GM12878 (cell line): ENCODE measurements at regions not wholly inside any gene's neighbourhood (a gene's known extent, or its start where the extent isn't known, plus 50 kb on each side); places are given as distances from the start of the nearest gene placed in this dataset.

Experiments used
- ATAC-seq: fragments of 200-7000 bp; cut with Tn5 transposase; 3 replicates; pipeline ENCODE4 v1.9.1; 2020; ENCODE audit warnings: mild to moderate bottlenecking, moderate library complexity
- BruUV-seq: library from RNA; stranded (reverse); fragments of 400-500 nt; replicated peaks from 2 replicates; lab custom pipeline; 2021; lab: Mats Ljungman, UMichigan
- CTCF ChIA-PET: fragments of 300-600 bp; sonication (Branson Sonifier 250); formaldehyde crosslinking; extraction: SDS; loops from one replicate; lab custom pipeline; 2021; ENCODE audit warnings: inconsistent platforms; lab: Yijun Ruan, JAX
- POLR2A ChIA-PET: fragments of 350-600 bp; formaldehyde crosslinking; extraction: SDS; loops from one replicate; lab custom pipeline; 2021; ENCODE audit warnings: inconsistent platforms; lab: Charles Lee
- RAD21 ChIA-PET: fragments of 300-600 bp; sonication (Branson Sonifier 250); formaldehyde crosslinking; loops from one replicate; lab custom pipeline; 2023; ENCODE audit warnings: antibody characterized with exemption; ENCODE audit not compliant: unreplicated experiment; lab: Charles Lee
- SMC1A ChIA-PET: fragments of 300-600 bp; sonication (Branson Sonifier 250); formaldehyde crosslinking; loops from one replicate; lab custom pipeline; 2023; ENCODE audit not compliant: unreplicated experiment, uncharacterized antibody; lab: Charles Lee
- DNase-seq: peaks from one replicate; pipeline ENCODE4 v3.0.0-alpha.2; 2011; ENCODE audit warnings: low read depth, low spot score
- FAIRE-seq: peaks from 3 replicates; lab custom pipeline; 2011; peaks lifted over from hg19 to GRCh38; lab: Jason Lieb, UNC
- H2AFZ ChIP-seq: 2 replicates; pipeline ENCODE4 v1.6.0; 2011; ENCODE audit warnings: low read depth, low read length, control low read depth; ENCODE audit not compliant: control insufficient read depth
- H3K27ac ChIP-seq: 2 replicates; pipeline ENCODE4 v1.5.1; 2011; ENCODE audit warnings: control low read depth; ENCODE audit not compliant: control insufficient read depth, insufficient read depth
- H3K27me3 ChIP-seq, 2 experiments: replicated peaks in 1 of 2; 2 replicates each; pipeline versions ENCODE4 v1.6.0 to v1.6.1; 2011; ENCODE audit warnings: low read length in 1 of 2; ENCODE audit not compliant: control insufficient read depth in 2 of 2, insufficient read depth in 2 of 2
- H3K36me3 ChIP-seq, 2 experiments: 2 replicates each; pipeline ENCODE4 v1.5.1; 2011; ENCODE audit warnings: low read length in 1 of 2; ENCODE audit not compliant: control insufficient read depth in 2 of 2, insufficient read depth in 2 of 2
- H3K4me1 ChIP-seq: 2 replicates; pipeline ENCODE4 v1.6.1; 2011; ENCODE audit warnings: mild to moderate bottlenecking, low read length, moderate library complexity, mixed read lengths; ENCODE audit not compliant: control insufficient read depth, insufficient read depth
- H3K4me2 ChIP-seq: 2 replicates; pipeline ENCODE4 v1.6.0; 2011; ENCODE audit warnings: control low read depth; ENCODE audit not compliant: control insufficient read depth, insufficient read depth
- H3K4me3 ChIP-seq: fragments of 200-600 bp; sonication (generic); 2 replicates; pipeline ENCODE4 v1.5.1; 2016
- H3K79me2 ChIP-seq: 2 replicates; pipeline ENCODE4 v1.6.0; 2011; ENCODE audit warnings: low read length; ENCODE audit not compliant: control insufficient read depth, insufficient read depth
- H3K9ac ChIP-seq: 2 replicates; pipeline ENCODE4 v1.8.0; 2011; ENCODE audit warnings: low read length, control low read depth, mixed read lengths; ENCODE audit not compliant: control insufficient read depth, insufficient read depth
- H3K9me3 ChIP-seq: replicated peaks from 3 replicates; pipeline ENCODE4 v1.5.1; 2011; ENCODE audit warnings: mild to moderate bottlenecking, low read length; ENCODE audit not compliant: control insufficient read depth, insufficient read depth
- H4K20me1 ChIP-seq: 2 replicates; pipeline ENCODE4 v1.6.0; 2011; ENCODE audit not compliant: control insufficient read depth, insufficient read depth
- CEBPB ChIP-seq, 2 experiments: fragments of 150-350 bp in 1 of 2; IDR thresholded peaks; 2 replicates each; pipeline ENCODE4 v1.6.1; 2012 to 2014; ENCODE audit warnings: low read depth in 2 of 2, low read length in 2 of 2, borderline replicate concordance in 1 of 2, inconsistent platforms in 1 of 2
- CUX1 ChIP-seq: IDR thresholded peaks from 2 replicates; pipeline ENCODE4 v1.6.1; 2012; ENCODE audit warnings: improper control_type of control experiment, low read depth, low read length; ENCODE audit not compliant: insufficient replicate concordance
- E4F1 ChIP-seq: fragments of 450-650 bp; IDR thresholded peaks from 2 replicates; pipeline ENCODE4 v1.6.1; 2018; ENCODE audit warnings: borderline replicate concordance, mild to moderate bottlenecking; ENCODE audit not compliant: partially characterized antibody
- EGR1 ChIP-seq, 2 experiments: IDR thresholded peaks; 1 replicate in 1 of 2; 2 replicates in 1 of 2; pipeline ENCODE4 v1.6.1; 2011 to 2012; ENCODE audit warnings: low read depth in 2 of 2, low read length in 2 of 2, borderline replicate concordance in 1 of 2, mild to moderate bottlenecking in 1 of 2, moderate library complexity in 1 of 2
- HSF1 ChIP-seq: fragments of 150-350 bp; IDR thresholded peaks from 2 replicates; pipeline ENCODE4 v1.6.1; 2014; ENCODE audit warnings: mild to moderate bottlenecking, low read depth, low read length
- IRF4 ChIP-seq: IDR thresholded peaks from 2 replicates; pipeline ENCODE4 v1.6.1; 2011; ENCODE audit warnings: low read depth, low read length
- MXI1 ChIP-seq: fragments of 150-350 bp; IDR thresholded peaks from 2 replicates; pipeline ENCODE4 v1.6.1; 2011; ENCODE audit warnings: low read depth, mild to moderate bottlenecking, inconsistent platforms, low read length, improper control_type of control experiment
- POLR2AphosphoS2 ChIP-seq: IDR thresholded peaks from 2 replicates; pipeline ENCODE4 v1.6.1; 2011; ENCODE audit warnings: low read depth, mild to moderate bottlenecking, low read length, improper control_type of control experiment, moderate library complexity
- RELA ChIP-seq: fragments of 450-650 bp; IDR thresholded peaks from 2 replicates; pipeline ENCODE4 v1.8.0; 2014; ENCODE audit warnings: borderline replicate concordance; ENCODE audit not compliant: partially characterized antibody
- SMAD1 ChIP-seq: fragments of 450-650 bp; IDR thresholded peaks from 2 replicates; pipeline ENCODE4 v1.6.1; 2018; ENCODE audit warnings: mild to moderate bottlenecking, low read depth; ENCODE audit not compliant: partially characterized antibody
- SREBF1 ChIP-seq: IDR thresholded peaks from 2 replicates; pipeline ENCODE4 v1.6.1; 2012; ENCODE audit warnings: mild to moderate bottlenecking, low read length
- SRF ChIP-seq, 2 experiments: IDR thresholded peaks; 2 replicates each; pipeline ENCODE4 v1.6.1; 2011; ENCODE audit warnings: low read depth in 2 of 2, low read length in 2 of 2, mild to moderate bottlenecking in 1 of 2, moderate library complexity in 1 of 2
- ZSCAN29 ChIP-seq: fragments of 450-650 bp; IDR thresholded peaks from 2 replicates; pipeline ENCODE4 v1.6.1; 2017; ENCODE audit warnings: mild to moderate bottlenecking, moderate library complexity
- WGBS: methylation state at CpG from one replicate; pipeline ENCODE4 v1.1.6; 2016; ENCODE audit warnings: low lambda C conversion rate; ENCODE audit not compliant: insufficient replicate concordance, insufficient coverage; ENCODE audit errors: missing lambda C conversion rate; 5-methylcytosine and 5-hydroxymethylcytosine counted together
- in situ Hi-C: fragments of 300-500 bp; cut with MboI; formaldehyde crosslinking; loops from 9 replicates; pipeline ENCODE4 v1.14.3; 2018; ENCODE audit warnings: mixed read lengths
- intact Hi-C: fragments of 100-400 bp; cut with micrococcal nuclease; formaldehyde crosslinking; loops from one replicate; pipeline ENCODE4 v1.14.2; 2022; ENCODE audit not compliant: unreplicated experiment

- Histone ChIP-seq H3K36me3 (no peaks in the 10 kb centered on the region), H2AFZ (no peak overlapping the region), H3K9me3 (no peaks in the 10 kb centered on the region), H3K4me3 (no peak overlapping the region), H3K4me2 (no peak overlapping the region), H3K27me3 (no peaks in the 10 kb centered on the region), H4K20me1 (no peaks in the 10 kb centered on the region), H3K4me1 (no peaks in the 10 kb centered on the region), H3K9ac (no peak overlapping the region), H3K79me2 (no peaks in the 10 kb centered on the region), H3K27ac (no peak overlapping the region)
- ChIA-PET RAD21 (no interaction called here), CTCF (no interaction called here), SMC1A (no interaction called here), POLR2A (no interaction called here)
- no TSS peak for BruUV-seq
- FAIRE-seq: no peak
- WGBS: 53% methylated on average over 11 of the region's 11 CpGs
- intact Hi-C loops: no loop called here
- DNase-seq: no peak
- in situ Hi-C loops: no loop called here
- no peak for ATAC-seq
- TF ChIP-seq POLR2AphosphoS2: no peak
- TF ChIP-seq RELA: no peak
- TF ChIP-seq HSF1: no peak
- TF ChIP-seq SRF (IDR thresholded peaks at IDR 0.05; ENCODE audit: low read depth in 2 of 2, low read length in 2 of 2): no peak
- no peak for TF ChIP-seq CUX1
- TF ChIP-seq ZSCAN29: no peak
- TF ChIP-seq CEBPB (IDR thresholded peaks at IDR 0.05; ENCODE audit: borderline replicate concordance in 1 of 2, low read depth in 2 of 2, low read length in 2 of 2): no peak
- TF ChIP-seq IRF4: no peak
- no peak for TF ChIP-seq SMAD1
- no peak for TF ChIP-seq E4F1
- TF ChIP-seq SREBF1: no peak
- no peak for TF ChIP-seq MXI1
- TF ChIP-seq EGR1 (IDR thresholded peaks at IDR 0.05; ENCODE audit: borderline replicate concordance in 1 of 2, low read depth in 2 of 2, low read length in 2 of 2): no peak
Observed at GRCh38 chr7:51456-52068, 140.8 kb upstream of the FAM20C start.
